ENCODE measurements at regions not wholly inside any gene's neighbourhood (a gene's known extent, or its start where the extent isn't known, plus 50 kb on each side); places are given as distances from the start of the nearest gene placed in this dataset.

- TF ChIP-seq POLR2A (IDR thresholded peaks at IDR 0.05) (no peak), CTCF (IDR thresholded peaks at IDR 0.05) (no peak), EP300 (IDR thresholded peaks at IDR 0.05) (no peak)
Measured at GRCh38 chr15:77939851-77940250, 137.7 kb downstream of the TBC1D2B start.

Measured in tibial nerve (tissue), 4 donors.